GM18517 (cell line): ENCODE measurements at regions not wholly inside any gene's neighbourhood (a gene's known extent, or its start where the extent isn't known, plus 50 kb on each side); places are given as distances from the start of the nearest gene placed in this dataset.
A peak's percentile ranks its signal among the peaks of the same experiment; 100 is the strongest.

ENCODE experiments used
- ATAC-seq: cut with Tn5 transposase; IDR thresholded peaks from one replicate; pipeline ENCODE4 v1.9.1; 2021; ENCODE audit warnings: mild to moderate bottlenecking, moderate library complexity; ENCODE audit not compliant: unreplicated experiment

DNA sequence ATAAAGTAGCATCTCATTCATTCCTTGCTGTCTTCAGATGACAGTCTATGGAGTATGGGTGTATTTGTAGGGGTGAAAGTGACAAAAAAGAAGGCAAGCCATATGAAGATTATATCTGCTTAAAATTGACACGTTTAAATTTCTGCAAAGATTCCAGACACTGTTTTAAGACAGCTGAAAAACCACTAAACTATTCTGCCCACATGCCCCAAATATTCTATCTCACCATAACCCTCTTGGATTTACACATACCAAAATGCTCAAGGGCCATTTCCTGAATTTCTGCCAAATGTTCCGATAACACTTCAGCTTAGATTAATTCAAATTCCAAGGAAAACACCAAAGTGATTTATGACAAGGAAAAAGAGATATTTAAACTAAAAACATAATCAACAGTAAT lies 99.9 kb upstream of the IL6 start:
- no peak for ATAC-seq

DNA sequence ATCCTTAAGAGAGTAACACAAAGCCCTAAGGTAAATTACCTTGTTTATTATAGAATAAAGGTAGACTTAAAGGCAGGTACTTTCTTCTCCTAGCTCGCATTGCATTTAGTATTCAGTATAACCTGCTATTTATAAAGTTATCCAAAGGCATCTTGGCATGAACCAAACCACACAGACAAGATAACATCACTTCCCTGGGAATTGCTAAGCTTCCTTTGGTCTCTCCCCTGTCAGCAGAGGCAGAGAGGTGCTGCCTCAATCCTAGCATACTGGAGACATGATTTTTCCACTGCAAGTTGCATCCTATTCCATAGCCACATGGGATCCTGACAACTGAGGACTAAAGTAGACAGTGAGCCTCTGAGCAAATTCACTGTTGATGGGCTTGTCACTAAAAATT lies 101.7 kb upstream of the IL6 start:
- no peak for ATAC-seq

DNA sequence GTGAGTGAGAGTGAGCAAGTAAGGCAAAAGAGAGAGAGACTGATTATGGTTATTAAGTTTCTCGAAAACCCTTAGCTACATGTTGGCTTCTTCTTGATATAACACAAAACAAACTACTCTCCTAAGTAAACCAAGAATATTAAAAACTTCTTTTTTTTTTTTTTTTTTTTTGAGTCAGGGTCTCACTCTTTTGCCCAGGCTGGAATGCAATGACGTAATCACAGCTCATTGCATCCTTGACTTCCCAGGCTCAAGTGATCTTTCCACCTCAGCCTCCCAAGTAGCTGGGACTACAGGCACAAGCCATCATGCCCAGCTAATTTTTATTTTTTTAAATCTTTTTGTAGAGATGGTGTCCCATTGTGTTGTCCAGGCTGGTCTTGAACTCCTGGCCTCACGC lies 102.2 kb upstream of the IL6 start:
- no peak for ATAC-seq

DNA sequence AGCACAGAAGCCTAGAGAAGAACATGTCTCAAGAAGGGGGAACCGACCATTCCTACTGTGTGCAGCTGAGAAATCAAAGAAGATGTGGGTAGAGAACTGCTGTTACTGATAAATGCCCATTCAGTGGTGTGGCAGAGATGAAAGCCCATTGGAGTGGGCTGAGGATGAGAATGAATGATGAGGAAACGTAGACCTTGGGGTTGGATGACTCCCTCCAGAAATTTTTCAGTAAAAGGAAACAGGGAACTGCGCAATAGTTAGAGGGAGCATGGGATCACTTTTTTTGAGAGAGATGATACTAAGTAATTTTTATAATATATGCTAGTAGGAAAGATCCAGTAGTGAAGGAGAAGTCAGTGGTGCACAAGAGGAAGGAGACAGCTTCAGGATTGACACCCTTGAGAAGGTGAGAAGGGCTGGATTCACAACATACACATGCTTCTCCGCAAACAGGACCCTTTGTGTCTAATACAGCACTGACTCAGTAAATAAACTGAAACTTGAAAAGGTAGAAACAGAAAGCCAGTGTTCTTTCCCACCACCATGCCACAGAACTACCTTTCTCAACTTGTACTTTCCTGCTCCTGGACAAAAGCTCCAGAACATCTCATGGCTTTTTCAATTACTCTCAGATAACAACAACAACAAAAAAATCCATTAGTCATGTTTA lies 104.7 kb upstream of the IL6 start:
- no peak for ATAC-seq

DNA sequence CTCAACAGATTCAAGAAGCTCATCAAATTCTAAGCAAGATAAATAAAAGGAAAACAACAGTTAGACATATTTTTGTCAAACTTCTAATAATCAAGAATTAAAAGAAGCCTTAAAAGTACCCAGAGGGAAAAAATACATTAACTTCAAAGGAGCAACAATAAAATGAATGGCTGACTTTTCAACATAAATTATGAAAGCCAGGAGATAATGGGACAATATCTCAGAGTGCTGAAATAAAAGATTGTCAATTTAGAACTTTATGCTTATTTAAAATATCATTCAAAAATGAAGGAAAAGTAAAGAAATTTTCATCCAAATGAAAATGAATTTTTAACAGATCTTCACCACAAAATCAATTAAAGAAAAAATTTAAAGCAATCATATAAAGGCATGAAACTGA lies 108.5 kb upstream of the IL6 start:
- ATAC-seq = no peak

DNA sequence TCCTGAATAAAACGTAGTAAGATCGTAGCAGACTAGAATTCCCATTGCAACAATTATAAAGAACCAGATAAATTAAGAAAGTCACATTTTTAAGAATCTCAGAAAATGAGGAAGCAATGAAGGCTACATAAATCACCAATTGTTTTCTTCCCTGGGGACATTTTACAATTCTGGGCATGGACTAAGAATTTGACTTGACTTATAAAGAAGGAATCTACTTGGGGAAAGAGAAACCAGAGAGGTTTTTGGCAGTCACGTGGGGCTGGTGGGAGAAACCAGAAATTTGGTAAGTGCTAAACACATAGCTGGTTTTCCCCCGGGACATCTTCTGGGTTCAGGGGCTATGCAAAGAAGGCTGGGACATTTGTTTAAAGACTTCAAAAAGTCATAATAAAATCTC lies 109.8 kb upstream of the IL6 start:
- no peak for ATAC-seq

DNA sequence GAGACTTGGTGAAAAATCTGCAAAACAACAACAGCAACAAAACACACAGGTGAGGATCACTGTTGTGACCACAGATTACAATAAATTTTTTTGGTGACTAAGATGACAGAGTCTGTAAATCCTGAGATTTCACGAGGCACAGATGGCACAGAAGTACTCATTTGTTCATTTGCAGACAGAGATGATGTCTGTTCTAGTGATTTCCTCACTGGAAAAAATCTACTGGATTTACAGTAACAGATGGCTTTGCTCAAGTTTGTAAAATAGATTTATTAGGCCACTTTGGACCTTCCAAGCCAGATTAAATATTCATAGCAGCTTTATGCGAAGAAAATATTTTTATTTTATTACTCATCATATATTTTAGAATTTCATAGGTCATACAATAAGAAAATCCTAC lies 113.5 kb upstream of the IL6 start:
- ATAC-seq = no peak

DNA sequence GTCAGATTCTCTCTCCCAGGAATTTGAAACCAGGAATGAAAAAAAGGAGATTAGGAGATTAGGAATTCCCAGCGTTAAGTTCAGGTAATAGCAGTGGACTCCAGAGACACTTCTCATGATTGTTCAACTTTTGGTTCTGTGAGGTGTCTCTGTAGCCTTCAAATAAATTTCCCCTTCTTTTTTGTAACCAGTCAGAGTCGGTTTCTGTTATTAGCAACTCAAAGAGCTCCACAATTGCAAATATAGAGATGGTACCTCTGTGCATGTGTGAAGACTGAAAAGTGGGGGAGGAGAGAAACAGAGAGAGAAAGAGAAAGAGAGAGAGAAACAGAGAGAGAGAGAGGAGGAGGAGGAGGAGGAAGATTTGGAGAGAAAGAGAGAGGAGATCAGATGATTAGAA lies 112.8 kb upstream of the STEAP1B start:
- no peak for ATAC-seq

DNA sequence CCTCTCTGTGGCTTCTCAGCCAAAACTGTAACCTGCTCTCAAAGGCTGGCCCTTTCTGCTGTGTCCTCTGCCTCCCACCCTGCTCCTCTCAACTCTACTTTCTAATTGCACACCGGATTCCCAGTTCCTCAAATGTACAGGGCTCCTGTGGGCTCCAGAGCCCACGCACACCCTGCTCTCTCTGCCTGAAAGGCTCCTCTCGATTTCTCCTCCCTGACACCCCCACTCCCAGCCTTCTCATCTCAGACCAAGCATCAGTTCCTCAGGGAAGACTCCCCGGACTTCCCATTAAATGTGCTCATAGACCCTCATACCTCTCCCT lies 111.7 kb upstream of the STEAP1B start:
- ATAC-seq = peak; percentile 46

DNA sequence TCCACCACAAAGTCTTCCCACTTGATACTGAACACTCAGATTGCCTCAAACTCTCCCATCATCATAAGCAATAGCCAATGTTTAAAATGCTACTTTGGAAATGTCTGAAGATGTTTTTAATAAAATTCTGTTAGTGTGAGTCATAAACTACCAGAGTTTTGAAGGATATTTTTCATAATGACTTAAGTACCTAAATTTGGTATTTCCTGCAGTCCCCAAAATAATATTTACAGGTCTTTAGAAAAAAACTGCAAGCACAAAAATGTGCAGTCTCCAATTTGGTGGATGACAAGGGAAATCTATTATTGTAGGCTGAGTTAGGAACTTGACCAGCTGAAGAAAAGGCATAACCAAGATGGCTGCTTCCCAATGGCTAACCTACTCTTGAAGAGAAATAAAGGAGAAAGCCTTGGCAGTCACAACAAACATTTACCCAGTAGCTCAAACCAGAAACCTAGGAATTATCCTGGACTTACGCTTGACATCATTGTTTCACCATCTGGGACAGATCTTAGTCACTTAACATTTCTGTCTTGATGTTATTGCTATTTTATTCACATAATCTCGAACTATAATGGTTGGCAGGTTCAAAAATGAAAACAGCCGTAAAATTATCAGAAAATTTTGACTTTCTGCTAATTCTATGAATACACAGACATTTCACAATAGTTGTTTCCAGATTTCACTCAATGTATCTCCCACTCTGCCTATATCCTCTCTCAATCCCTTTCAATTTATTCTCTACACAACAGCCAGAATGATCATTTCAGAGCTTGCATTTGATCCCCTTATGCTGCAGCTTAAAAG lies 111.2 kb upstream of the STEAP1B start:
- no peak for ATAC-seq

DNA sequence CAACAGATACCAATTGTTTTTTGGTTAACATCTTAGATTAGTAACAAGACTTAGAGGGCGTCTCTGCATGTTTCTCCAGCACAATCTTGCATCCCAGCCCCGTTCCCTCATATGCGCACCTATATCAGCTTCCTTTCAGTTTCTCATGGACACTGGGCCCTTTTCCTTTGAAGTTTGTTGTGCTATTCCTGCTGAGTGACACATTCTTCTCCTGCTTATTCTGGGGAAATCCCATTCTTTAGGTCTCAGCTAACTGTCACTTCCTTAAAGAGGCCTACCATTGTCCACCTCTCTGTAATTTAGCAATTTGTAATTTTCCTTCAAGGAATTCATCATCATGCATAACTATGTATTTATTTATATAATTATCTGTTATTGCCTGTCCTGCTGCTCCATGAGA lies 110.3 kb upstream of the STEAP1B start:
- ATAC-seq = no peak

DNA sequence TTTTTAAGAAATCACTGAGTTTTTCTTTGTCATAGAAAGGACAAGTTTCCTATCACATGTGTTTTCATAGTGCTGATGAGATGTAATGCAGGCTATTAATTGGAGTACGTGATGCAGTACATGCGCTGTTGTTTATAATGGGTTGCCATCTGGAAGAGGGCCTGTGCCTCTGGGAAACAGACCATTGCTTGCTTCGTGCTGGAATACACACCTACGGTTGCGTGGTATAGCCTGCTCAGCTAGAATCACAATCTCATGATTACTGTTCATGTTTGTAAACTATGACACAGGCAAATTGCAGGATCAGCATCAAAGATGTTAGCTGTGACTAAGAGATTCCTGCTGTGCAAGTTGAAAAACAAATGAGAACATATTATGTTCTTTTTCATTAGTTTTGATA lies 107.2 kb upstream of the STEAP1B start:
- ATAC-seq = no peak

DNA sequence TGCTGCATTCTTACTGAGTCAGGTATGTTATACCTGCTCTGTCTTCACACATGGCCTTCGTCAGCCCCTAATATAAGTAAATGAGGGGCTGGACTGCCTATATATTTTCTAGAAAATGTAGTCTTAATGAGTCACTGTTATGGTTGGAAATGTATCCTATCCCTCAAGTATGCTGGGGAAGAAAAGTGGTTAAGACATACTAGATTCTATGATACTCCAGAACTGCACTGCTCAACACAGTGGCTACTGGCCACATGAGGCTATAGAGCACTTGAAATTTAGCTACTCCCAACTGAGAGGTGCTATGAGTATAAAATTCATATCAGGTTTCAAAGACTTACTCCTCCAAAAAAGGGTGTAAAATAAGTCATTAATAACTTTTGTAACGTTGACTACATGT lies 104.3 kb upstream of the STEAP1B start:
- ATAC-seq = no peak

DNA sequence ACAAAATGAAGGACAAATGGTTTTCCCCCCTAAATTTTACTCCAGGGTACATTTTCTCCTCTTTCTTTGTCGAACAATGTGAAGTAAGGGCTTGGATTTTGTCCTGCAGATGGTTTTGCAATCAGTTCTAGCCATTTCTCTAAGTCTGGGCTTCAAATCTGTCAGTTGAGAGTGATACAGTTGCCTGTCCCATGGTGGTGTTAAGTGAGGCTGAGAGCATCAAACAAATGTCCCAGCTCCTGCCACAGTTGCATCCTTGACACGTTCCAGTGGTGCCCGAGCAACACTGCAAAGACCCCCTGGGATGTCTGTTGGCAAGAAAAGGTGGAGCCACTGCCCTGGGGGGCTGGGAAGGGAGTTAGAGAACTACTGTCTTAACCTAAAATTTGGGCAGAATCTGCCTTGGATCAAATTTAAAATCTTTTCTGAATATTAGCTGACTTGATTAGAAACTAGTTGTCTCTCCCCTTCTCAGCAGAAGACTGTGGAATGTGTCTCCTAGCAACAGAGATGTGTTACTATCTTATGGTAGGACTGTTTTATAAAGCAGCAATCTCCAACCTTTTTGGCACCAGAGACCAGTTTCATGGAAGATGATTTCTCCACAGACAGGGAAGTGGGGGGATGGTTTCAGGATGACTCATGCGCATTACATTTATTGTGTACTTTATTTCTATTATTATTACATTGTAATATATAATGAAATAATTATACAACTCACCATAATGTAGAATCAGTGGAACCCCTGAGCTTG lies 102.0 kb upstream of the STEAP1B start:
- no peak for ATAC-seq

DNA sequence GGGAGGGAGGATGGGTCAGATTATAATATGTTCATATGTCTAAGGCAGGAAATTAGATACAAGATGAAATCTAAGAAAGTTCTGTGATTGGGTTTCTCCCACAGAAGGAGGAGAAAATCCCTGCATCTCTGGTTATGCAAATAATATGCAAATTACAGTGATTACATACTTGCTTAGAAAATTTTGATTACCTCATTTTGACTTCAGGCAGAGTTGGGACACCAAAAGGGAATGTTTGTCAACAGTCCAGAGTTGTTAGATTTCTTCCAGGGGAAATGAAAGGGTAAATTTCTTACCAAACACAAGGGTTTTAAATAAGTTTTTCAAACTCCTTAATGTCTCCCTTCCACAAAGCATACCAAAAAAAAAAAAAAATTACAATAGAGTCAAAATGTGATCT lies 101.4 kb upstream of the STEAP1B start:
- no peak for ATAC-seq

DNA sequence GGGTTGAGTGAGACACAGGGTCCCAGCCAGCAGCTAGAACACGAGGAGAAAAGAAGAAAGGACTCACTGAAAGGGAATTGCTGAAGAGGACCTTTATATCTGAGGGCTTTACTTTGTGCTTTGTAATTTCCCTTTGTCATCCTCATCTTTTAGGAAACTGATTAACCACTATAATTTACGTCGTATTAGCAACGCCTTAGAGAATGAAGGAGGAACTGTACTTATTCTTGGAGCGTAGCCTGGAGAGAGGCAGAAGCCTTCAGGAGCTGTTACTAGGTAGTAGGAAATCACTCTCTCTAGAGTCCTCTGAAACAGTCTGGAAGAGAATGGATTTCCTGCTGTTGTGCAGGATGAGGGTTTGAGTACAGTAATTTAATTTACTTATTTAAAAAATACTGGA lies 101.0 kb upstream of the STEAP1B start:
- no peak for ATAC-seq

DNA sequence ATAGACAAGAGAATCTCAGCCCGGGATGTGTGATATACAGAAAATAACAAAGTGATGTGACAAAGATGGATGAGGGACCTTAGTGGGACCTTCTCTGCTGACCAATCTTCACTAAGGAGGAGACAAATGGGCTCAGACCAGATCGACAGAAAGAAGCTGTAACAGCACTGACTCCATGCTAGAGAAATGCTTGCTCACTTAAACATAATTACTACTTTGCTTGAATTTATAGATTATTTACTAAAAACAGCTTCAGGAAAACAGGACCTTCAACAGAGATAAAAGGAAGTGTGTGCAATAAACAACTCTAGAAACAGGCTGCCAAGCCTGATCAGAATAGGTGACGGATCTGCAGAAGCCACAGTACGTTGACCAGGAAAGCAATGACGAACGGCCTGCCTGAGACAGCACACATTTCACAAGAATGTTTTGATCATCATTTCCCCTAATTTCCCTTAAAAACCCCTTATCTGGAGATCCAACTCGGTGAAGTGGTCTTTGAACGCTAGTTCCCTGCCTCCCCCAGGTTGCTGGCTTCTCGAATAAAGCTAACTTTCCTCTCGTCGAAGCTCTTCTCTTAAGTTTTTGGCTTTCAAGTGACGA lies 98.4 kb upstream of the STEAP1B start:
- no peak for ATAC-seq

DNA sequence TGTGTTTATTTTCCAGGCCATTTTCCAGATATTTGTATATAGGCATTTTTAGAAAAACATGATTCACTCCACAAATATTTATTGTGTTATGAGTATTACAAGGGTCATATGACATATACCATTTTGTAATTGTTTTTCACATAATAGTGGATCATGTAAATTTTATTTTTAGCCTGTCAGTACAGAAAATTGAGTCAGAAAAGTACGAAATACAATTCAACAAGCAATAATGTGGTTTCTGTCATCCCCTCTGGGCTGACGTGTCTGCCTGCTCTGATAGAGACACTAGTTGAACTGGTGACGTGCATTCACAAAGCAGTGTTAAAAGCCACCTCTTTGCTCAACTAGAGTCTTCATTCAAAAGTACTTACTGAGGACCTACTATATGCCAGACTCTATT lies 97.9 kb upstream of the STEAP1B start:
- ATAC-seq = no peak

DNA sequence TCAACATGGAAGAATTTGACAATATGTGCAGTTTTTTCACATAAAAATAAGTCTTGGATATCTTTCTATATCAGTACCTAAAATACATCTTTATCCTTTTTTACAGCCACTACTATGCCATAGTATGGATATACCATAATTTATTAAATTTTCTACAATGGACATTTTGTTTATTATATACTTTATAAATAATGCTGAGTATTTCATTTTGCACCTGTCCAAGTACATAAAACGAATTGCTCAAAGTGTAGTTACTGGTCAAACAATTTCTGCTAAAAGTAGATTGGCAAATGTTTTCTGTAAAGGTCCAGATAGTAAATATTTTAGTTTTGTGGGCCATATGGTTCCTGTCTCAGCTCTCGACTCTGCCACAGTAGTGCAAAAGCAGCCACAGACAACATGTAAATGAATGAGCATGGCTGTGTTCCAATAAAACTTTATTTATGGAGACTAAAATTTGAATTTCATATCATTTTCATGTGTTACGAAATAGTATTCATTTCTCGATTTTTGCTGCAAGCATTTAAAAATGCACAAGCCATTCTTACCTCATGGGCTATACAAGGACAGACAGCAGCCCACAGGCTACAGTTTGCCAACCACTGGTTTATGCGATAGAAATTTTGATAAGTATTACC lies 96.9 kb upstream of the STEAP1B start:
- no peak for ATAC-seq

DNA sequence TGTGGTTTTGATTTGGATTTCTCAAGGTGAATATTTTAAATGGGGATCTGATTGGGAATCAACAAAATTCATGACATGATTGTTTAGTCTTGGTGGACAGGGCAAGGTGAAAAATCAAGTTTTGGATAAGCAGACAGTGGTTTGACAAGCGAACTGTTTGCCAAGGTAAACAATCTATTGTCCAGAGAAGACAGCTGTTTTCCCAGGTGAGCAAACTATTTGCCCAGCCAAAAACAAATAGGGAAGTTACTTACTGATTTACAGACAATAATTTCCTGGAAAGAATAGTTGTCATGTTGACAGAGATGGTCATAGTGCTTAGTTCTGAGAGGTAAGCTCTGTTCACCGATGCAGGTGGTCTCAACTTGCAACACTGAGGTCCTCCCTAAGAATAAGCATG lies 94.0 kb upstream of the STEAP1B start:
- ATAC-seq = no peak

DNA sequence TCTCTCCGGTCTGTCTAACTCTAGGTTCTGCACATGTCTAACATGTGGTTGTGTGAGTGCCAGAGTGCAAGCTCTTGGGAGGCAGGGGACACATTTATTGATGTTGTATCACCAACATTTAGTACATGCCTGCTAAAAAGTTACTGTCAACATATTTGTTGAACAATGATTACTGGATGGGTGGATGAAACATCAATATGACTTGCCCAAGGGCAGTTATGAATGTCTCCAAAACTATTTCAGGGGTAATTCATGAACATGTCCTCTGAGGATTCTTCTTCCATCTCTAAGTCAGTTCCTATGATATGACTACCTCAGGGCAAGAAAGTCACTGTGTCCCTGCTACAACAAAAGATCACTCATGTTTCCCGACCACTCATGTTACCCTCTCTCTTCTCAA lies 91.3 kb upstream of the STEAP1B start:
- no peak for ATAC-seq
